ENCODE measurements at regions not wholly inside any gene's neighbourhood (a gene's known extent, or its start where the extent isn't known, plus 50 kb on each side); places are given as distances from the start of the nearest gene placed in this dataset.
"Not testable (repeated sequence)": the region's sequence is repeated elsewhere in the genome, so short reads cannot be mapped to it uniquely, and the experiment has no call there.

- DNase-seq: no peak
These were observed 278.1 kb downstream of the NKX6-1 start for GRCh38 chr4:84220990-84221389.

GRCh38 chr4:84219656-84220055 lies 279.4 kb downstream of the NKX6-1 start:
- no peak for DNase-seq

GRCh38 chr4:84218031-84218430 lies 281.1 kb downstream of the NKX6-1 start:
- no peak for DNase-seq

- DNase-seq: no peak
These were observed 283.9 kb downstream of the NKX6-1 start for GRCh38 chr4:84215217-84215616.

GRCh38 chr4:84206226-84206625 lies 292.9 kb downstream of the NKX6-1 start:
- DNase-seq: not testable (repeated sequence)

GRCh38 chr4:84189144-84189543 lies 309.9 kb downstream of the NKX6-1 start:
- no peak for DNase-seq

- DNase-seq: no peak
These were observed 319.7 kb downstream of the NKX6-1 start for GRCh38 chr4:84179409-84179808.

GRCh38 chr4:84177831-84178542 lies 321.1 kb downstream of the NKX6-1 start:
- DNase-seq: no peak

- DNase-seq: no peak
These were observed 323.1 kb downstream of the NKX6-1 start for GRCh38 chr4:84176016-84176415.

- no peak for DNase-seq
These were observed 327.2 kb downstream of the NKX6-1 start for GRCh38 chr4:84171871-84172270.

- no peak for DNase-seq
These were observed 331.5 kb downstream of the NKX6-1 start for GRCh38 chr4:84167564-84167963.

GRCh38 chr4:84167093-84167492 lies 332.0 kb downstream of the NKX6-1 start:
- no peak for DNase-seq

- DNase-seq: no peak
These were observed 332.6 kb downstream of the NKX6-1 start for GRCh38 chr4:84166486-84166885.

GRCh38 chr4:84164201-84164600 lies 334.9 kb downstream of the NKX6-1 start:
- no peak for DNase-seq

- no peak for DNase-seq
These were observed 339.3 kb downstream of the NKX6-1 start for GRCh38 chr4:84159762-84160161.

- no peak for DNase-seq
These were observed 340.4 kb downstream of the NKX6-1 start for GRCh38 chr4:84158670-84159069.

GRCh38 chr4:84151574-84151973 lies 347.5 kb downstream of the NKX6-1 start:
- no peak for DNase-seq

- no peak for DNase-seq
These were observed 348.9 kb downstream of the NKX6-1 start for GRCh38 chr4:84150177-84150576.

GRCh38 chr4:84147831-84148230 lies 351.3 kb downstream of the NKX6-1 start:
- no peak for DNase-seq

- no peak for DNase-seq
These were observed 352.7 kb downstream of the NKX6-1 start for GRCh38 chr4:84146300-84146959.

- no peak for DNase-seq
These were observed 353.9 kb downstream of the NKX6-1 start for GRCh38 chr4:84145176-84145575.

GRCh38 chr4:84126911-84127310 lies 372.2 kb downstream of the NKX6-1 start:
- not testable (repeated sequence) for DNase-seq

GRCh38 chr4:84126061-84126787 lies 372.9 kb downstream of the NKX6-1 start:
- DNase-seq: no peak

GRCh38 chr4:84110040-84110439 lies 389.1 kb downstream of the NKX6-1 start:
- no peak for DNase-seq

Measured in fibroblast of skin of back (primary cell).